ENCODE measurements at regions not wholly inside any gene's neighbourhood (a gene's known extent, or its start where the extent isn't known, plus 50 kb on each side); places are given as distances from the start of the nearest gene placed in this dataset.

DNA sequence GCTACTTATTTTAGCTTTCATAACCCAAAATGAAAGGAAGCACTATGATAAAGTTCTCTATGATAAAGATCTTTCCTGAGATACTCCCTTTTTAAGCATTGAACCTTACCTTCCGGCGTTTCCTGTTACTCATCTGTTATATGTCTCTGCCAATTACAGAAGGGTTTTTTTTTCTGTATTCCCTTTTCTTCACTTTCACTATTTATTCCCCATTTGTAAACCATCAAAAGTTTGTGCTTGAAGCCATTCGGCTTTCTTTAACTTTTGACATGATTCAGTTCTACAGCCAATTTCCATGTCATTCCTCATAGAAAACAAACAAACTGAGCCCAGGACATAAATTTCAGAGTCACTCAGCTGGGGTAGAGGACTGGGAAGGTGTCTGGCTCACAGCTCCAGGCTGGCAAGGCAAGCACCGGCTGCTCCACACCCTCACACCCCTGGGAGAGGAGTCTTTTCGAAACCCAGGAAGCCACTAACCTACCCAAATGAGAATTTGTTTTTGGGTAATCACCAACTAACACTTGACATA lies 429.4 kb upstream of the TRIB2 start:
- TF ChIP-seq CTCF (IDR thresholded peaks at IDR 0.05) (no peak), POLR2A (IDR thresholded peaks at IDR 0.05) (no peak)
